ENCODE measurements at regions not wholly inside any gene's neighbourhood (a gene's known extent, or its start where the extent isn't known, plus 50 kb on each side); places are given as distances from the start of the nearest gene placed in this dataset.

DNA sequence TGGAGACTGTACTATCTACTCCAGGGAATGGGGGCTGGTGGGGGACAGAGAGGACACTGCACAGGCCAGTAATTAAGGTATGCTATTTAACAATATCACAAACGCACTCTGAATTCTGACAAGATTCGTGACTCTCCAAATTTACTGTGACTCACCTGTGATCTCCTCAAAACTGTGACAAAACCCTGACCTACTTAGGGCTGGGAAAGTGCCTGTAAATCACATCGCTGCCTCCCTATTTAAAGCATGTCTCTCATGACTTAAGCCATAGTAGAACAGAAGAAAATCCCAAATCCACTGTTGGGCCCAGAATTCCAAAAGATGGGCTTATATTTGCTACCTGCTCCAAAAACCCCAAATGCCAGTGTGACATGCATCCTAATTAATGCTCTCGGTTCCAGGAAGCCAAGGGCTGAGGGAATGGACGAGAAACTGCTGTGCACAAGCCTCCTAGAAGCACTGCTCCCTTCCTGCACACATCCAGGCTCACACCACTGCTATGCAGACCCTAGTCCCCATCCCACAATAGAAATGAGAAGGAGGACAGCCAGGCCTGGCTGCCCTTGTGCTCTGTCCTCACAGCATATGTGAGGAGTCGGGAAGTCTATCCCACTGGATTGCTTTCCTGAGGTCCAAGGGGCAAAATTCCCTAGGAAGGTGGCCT is 187.7 kb upstream of the CHRNA7 start:
- 79 to 89% methylated on average over 6 of the region's 6 CpGs for WGBS, 2 donors
- intact Hi-C loops (cut with DNase I) = no loop called here
- TF ChIP-seq, protein P1, sequence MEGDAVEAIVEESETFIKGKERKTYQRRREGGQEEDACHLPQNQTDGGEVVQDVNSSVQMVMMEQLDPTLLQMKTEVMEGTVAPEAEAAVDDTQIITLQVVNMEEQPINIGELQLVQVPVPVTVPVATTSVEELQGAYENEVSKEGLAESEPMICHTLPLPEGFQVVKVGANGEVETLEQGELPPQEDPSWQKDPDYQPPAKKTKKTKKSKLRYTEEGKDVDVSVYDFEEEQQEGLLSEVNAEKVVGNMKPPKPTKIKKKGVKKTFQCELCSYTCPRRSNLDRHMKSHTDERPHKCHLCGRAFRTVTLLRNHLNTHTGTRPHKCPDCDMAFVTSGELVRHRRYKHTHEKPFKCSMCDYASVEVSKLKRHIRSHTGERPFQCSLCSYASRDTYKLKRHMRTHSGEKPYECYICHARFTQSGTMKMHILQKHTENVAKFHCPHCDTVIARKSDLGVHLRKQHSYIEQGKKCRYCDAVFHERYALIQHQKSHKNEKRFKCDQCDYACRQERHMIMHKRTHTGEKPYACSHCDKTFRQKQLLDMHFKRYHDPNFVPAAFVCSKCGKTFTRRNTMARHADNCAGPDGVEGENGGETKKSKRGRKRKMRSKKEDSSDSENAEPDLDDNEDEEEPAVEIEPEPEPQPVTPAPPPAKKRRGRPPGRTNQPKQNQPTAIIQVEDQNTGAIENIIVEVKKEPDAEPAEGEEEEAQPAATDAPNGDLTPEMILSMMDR (IDR thresholded peaks at IDR 0.05) = no peak
- TF ChIP-seq POLR2A (IDR thresholded peaks at IDR 0.05) = no peak
- no peaks in the 10 kb centered on the region for H3K36me3 ChIP-seq
- no peaks in the 10 kb centered on the region for H3K9me3 ChIP-seq
- no peak for DNase-seq
- H3K27ac ChIP-seq = no peak overlapping the region
- H3K27me3 ChIP-seq = no peaks in the 10 kb centered on the region
- no peak overlapping the region for H3K4me3 ChIP-seq (replicated peaks in 1 of 3)
- no peaks in the 10 kb centered on the region for H3K4me1 ChIP-seq

- WGBS, 2 donors = 65 to 74% methylated on average over 5 of the region's 5 CpGs
- TF ChIP-seq POLR2A (IDR thresholded peaks at IDR 0.05) = no peak
- TF ChIP-seq, protein P1 (IDR thresholded peaks at IDR 0.05) = no peak
- Histone ChIP-seq H3K36me3 (no peaks in the 10 kb centered on the region), H3K27me3 (no peaks in the 10 kb centered on the region), H3K4me1 (no peaks in the 10 kb centered on the region), H3K9me3 (no peaks in the 10 kb centered on the region), H3K27ac (no peak overlapping the region), H3K4me3 (replicated peaks in 1 of 3) (no peak overlapping the region)
- no peak for DNase-seq
- intact Hi-C loops (cut with DNase I) = no loop called here
Measured at GRCh38 chr15:31843426-31844055, 186.8 kb upstream of the CHRNA7 start.

DNA sequence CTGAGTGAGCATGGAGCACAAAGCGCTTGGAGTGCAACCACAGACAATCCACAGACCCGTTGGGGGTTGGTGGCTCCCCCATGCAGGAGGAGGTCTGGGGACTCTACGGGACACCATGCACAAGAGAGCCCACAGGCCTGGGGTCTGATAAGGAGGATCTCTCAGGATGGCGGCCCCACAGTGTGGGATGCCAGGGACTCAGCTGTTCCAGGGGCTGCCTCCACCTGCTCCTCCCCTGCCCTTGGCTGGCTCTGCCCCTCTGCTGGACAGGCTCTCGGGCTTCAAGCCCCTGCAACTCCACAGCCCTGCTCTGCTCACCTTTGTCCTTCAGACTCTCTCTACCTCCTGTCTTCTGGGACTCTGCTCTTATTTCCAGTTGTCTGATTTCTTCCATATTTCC is 184.5 kb upstream of the CHRNA7 start:
- H3K4me1 ChIP-seq = no peaks in the 10 kb centered on the region
- no peaks in the 10 kb centered on the region for H3K27me3 ChIP-seq
- intact Hi-C loops (cut with DNase I) = no loop called here
- 97% methylated on average over 5 of the region's 5 CpGs for WGBS, 2 donors
- H3K36me3 ChIP-seq = no peaks in the 10 kb centered on the region
- no peak overlapping the region for H3K27ac ChIP-seq
- no peak for DNase-seq
- TF ChIP-seq POLR2A (IDR thresholded peaks at IDR 0.05) = no peak
- TF ChIP-seq, protein P1 (IDR thresholded peaks at IDR 0.05) = no peak
- H3K9me3 ChIP-seq = no peaks in the 10 kb centered on the region
- H3K4me3 ChIP-seq (replicated peaks in 1 of 3) = no peak overlapping the region

- intact Hi-C loops (cut with DNase I) = no loop called here
- Histone ChIP-seq H3K36me3 (no peaks in the 10 kb centered on the region), H3K27me3 (no peaks in the 10 kb centered on the region), H3K4me1 (no peaks in the 10 kb centered on the region), H3K9me3 (no peaks in the 10 kb centered on the region), H3K4me3 (replicated peaks in 1 of 3) (no peak overlapping the region), H3K27ac (no peak overlapping the region)
- TF ChIP-seq, protein P1 (IDR thresholded peaks at IDR 0.05) = no peak
- TF ChIP-seq POLR2A (IDR thresholded peaks at IDR 0.05) = no peak
- no peak for DNase-seq
- WGBS, 2 donors = 79 to 86% methylated on average over 5 of the region's 5 CpGs
Measured at GRCh38 chr15:31847961-31848360, 182.4 kb upstream of the CHRNA7 start.

- H3K9me3 ChIP-seq = no peaks in the 10 kb centered on the region
- H3K36me3 ChIP-seq = no peaks in the 10 kb centered on the region
- no peaks in the 10 kb centered on the region for H3K27me3 ChIP-seq
- 96 to 97% methylated on average over 1 of the region's 1 CpG for WGBS, 2 donors
- no peaks in the 10 kb centered on the region for H3K4me1 ChIP-seq
- intact Hi-C loops (cut with DNase I) = no loop called here
- no peak for DNase-seq
- no peak overlapping the region for H3K27ac ChIP-seq
- TF ChIP-seq, protein P1 (IDR thresholded peaks at IDR 0.05) = no peak
- no peak for TF ChIP-seq POLR2A (IDR thresholded peaks at IDR 0.05)
- no peak overlapping the region for H3K4me3 ChIP-seq (replicated peaks in 1 of 3)
Measured at GRCh38 chr15:31848621-31849020, 181.7 kb upstream of the CHRNA7 start.

Measured in thyroid gland (tissue), 4 donors.